Lung (tissue), 11 donors: ENCODE measurements at regions not wholly inside any gene's neighbourhood (a gene's known extent, or its start where the extent isn't known, plus 50 kb on each side); places are given as distances from the start of the nearest gene placed in this dataset.

Source experiments
- ATAC-seq: fragments of 200-7000 bp; cut with Tn5 transposase; one replicate; pipeline ENCODE4 v1.9.1; 2020; ENCODE audit warnings: moderate number of reproducible peaks; ENCODE audit not compliant: insufficient read depth, low FRiP score
- DNase-seq, 3 donors: peaks; one replicate each; pipeline ENCODE4 v3.0.0-alpha.2; 2013 to 2017
- H3K27ac ChIP-seq, 2 donors: one replicate each; pipeline ENCODE4 v1.5.1; 2013; ENCODE audit warnings: mild to moderate bottlenecking in 2 of 2, moderate library complexity in 2 of 2, control low read depth in 1 of 2, inconsistent platforms in 1 of 2, low read depth in 1 of 2, low read length in 1 of 2
- H3K27me3 ChIP-seq, 3 donors: one replicate each; pipeline ENCODE4 v1.5.1; 2013; ENCODE audit warnings: low read length in 2 of 3; ENCODE audit not compliant: control insufficient read depth in 3 of 3, insufficient read depth in 3 of 3
- H3K36me3 ChIP-seq, 4 donors: one replicate each; pipeline ENCODE4 v1.5.1; 2013; ENCODE audit warnings: low read length in 4 of 4, mild to moderate bottlenecking in 1 of 4, moderate library complexity in 1 of 4; ENCODE audit not compliant: control insufficient read depth in 4 of 4, insufficient read depth in 4 of 4
- H3K4me1 ChIP-seq, 5 donors: one replicate each; pipeline ENCODE4 v1.5.1; 2013; ENCODE audit warnings: low read length in 5 of 5, mild to moderate bottlenecking in 2 of 5, moderate library complexity in 1 of 5; ENCODE audit not compliant: control insufficient read depth in 5 of 5, insufficient read depth in 5 of 5
- H3K4me3 ChIP-seq: one replicate; pipeline ENCODE4 v1.5.1; 2013; ENCODE audit warnings: mild to moderate bottlenecking, control low read depth, moderate library complexity
- H3K9ac ChIP-seq, 2 donors: one replicate each; pipeline ENCODE4 v1.5.1; 2013; ENCODE audit warnings: low read length in 2 of 2, control low read depth in 1 of 2; ENCODE audit not compliant: insufficient read depth in 1 of 2
- H3K9me3 ChIP-seq, 4 donors: one replicate each; pipeline ENCODE4 v1.5.1; 2013; ENCODE audit warnings: low read length in 3 of 4, mild to moderate bottlenecking in 1 of 4, moderate library complexity in 1 of 4; ENCODE audit not compliant: control insufficient read depth in 4 of 4, insufficient read depth in 3 of 4
- WGBS, 2 donors: extraction: QIAGEN DNeasy Blood & Tissue Kit; methylation state at CpG; one replicate each; pipeline ENCODE4 v1.1.7; 2013; 5-methylcytosine and 5-hydroxymethylcytosine counted together
- TF ChIP-seq, protein P1 (sequence below): IDR thresholded peaks from 2 replicates; pipeline ENCODE4 v1.5.1; 2012; ENCODE audit warnings: mild to moderate bottlenecking; ENCODE audit errors: control extremely low read depth, extremely low read depth
- donor health status: control.
- donor health status: control.
- donor health status: Bipolar disorder and iron deficiency.
- donor health status: healthy.
- donor health status: DM: yes; HTN: yes; CAD: no.

DNA sequence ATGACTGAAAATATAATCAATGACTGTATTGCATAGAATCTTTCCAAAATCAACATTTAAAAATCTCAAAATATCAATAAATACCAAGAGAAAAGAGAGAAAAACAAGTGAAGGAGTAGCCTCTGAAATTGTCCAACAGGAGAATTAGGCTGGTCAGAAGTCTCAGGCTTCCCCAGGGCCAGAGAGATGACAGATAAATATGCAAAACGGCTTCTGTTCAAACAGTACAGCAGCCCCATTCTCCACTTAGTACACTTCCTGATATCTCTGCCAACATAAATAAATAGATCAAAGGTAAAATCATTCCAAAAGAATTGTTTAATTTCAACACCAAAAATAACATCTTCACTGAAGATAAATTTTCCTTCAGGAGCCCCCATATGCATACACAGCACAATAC is 204.7 kb upstream of the GABRA2 start:
- TF ChIP-seq, protein P1, sequence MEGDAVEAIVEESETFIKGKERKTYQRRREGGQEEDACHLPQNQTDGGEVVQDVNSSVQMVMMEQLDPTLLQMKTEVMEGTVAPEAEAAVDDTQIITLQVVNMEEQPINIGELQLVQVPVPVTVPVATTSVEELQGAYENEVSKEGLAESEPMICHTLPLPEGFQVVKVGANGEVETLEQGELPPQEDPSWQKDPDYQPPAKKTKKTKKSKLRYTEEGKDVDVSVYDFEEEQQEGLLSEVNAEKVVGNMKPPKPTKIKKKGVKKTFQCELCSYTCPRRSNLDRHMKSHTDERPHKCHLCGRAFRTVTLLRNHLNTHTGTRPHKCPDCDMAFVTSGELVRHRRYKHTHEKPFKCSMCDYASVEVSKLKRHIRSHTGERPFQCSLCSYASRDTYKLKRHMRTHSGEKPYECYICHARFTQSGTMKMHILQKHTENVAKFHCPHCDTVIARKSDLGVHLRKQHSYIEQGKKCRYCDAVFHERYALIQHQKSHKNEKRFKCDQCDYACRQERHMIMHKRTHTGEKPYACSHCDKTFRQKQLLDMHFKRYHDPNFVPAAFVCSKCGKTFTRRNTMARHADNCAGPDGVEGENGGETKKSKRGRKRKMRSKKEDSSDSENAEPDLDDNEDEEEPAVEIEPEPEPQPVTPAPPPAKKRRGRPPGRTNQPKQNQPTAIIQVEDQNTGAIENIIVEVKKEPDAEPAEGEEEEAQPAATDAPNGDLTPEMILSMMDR, result no peak
- no peak overlapping the region for H3K9ac ChIP-seq
- H3K4me3 ChIP-seq, result no peak overlapping the region
- no peaks in the 10 kb centered on the region for H3K36me3 ChIP-seq
- no peaks in the 10 kb centered on the region for H3K9me3 ChIP-seq
- DNase-seq, result no peak
- no peaks in the 10 kb centered on the region for H3K4me1 ChIP-seq
- no peak for ATAC-seq
- 40% methylated on average over 1 of the region's 1 CpG for WGBS, 2 donors
- H3K27ac ChIP-seq, result no peak overlapping the region
- no peaks in the 10 kb centered on the region for H3K27me3 ChIP-seq

DNA sequence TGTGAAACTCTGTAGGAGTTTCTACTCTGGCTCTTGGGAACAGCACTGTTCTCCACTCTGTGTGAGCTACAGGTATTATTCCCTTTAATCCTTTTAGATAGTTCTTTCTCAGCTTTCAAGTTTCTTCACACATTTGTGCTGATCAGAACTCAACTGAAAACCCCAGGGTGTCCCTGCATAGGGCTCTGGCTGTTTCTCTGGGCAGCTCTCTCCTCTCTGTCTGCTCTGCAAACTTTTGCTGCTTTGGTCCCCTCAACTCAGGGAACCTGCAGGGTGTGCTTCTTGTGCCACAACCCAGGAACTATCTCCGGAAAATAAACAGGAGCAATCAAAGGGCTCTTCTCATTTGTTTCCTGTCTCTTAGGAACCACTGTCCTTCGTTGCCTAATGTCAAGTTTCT is 196.6 kb upstream of the GABRA2 start:
- TF ChIP-seq, protein P1, result no peak
- Histone ChIP-seq H3K4me1 (no peaks in the 10 kb centered on the region), H3K27me3 (no peaks in the 10 kb centered on the region), H3K4me3 (no peak overlapping the region), H3K9ac (no peak overlapping the region), H3K36me3 (no peaks in the 10 kb centered on the region), H3K9me3 (no peaks in the 10 kb centered on the region), H3K27ac (no peak overlapping the region)
- no peak for DNase-seq
- no peak for ATAC-seq
- WGBS, 2 donors, result 8 to 12% methylated on average over 2 of the region's 2 CpGs

DNA sequence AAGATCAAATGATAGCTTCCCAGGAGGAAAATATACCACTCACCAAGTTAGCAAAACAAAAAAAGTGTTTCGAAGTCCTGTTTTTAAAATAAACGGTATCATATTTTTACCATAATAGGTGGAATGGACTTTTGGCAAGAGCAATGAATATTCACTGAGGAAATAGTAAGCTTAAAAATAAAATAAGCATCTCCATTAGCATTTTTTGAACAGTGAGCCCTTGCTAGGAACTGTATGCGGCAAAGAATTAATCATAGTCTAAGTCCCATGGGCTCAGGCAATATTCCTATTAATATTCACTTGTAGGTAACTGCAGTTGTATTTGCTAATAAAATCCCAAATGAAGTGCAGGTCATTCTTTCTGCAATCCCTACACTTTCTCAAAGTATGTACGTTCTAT is 191.7 kb upstream of the GABRA2 start:
- no peaks in the 10 kb centered on the region for H3K4me1 ChIP-seq
- WGBS, 2 donors, result 88 to 89% methylated on average over 4 of the region's 4 CpGs
- ATAC-seq (no peak), DNase-seq (no peak)
- H3K27me3 ChIP-seq, result no peaks in the 10 kb centered on the region
- no peaks in the 10 kb centered on the region for H3K36me3 ChIP-seq
- no peaks in the 10 kb centered on the region for H3K9me3 ChIP-seq
- H3K27ac ChIP-seq, result no peak overlapping the region
- H3K9ac ChIP-seq, result no peak overlapping the region
- TF ChIP-seq, protein P1, result no peak
- no peak overlapping the region for H3K4me3 ChIP-seq

DNA sequence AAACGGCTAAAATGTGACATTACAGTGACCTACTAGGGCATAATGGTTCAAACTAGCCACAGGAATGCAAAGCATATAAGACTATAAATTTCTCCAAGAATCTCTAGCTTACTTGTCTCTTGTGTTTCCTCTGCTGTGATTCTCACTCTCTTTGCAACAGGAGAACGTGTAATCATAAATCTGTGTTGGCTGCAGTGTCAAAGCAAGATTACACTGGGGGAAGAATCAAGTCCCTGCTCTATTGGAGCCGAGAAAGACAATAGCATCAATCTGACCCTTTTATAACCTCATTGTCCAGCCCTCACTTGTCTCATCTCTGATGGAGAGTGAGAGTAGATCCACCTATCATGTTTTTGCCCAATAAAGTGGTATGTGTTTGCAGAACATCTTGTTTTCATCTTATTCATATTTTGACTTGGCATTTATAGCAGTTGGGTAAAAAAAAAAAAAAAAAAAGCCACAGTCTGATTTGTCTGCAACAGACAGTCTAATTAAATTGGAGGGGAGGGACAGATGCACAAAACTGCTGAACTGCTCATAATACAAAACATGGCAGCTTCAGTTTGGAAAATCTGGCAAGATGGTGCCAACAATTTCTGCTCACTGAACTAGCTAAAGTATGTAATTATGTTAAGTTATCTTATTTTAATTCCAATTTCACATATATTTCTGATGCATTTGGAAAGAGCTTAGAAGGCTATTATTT is 165.0 kb upstream of the GABRA2 start:
- Histone ChIP-seq H3K9ac (no peak overlapping the region), H3K27me3 (no peaks in the 10 kb centered on the region), H3K9me3 (no peaks in the 10 kb centered on the region), H3K4me3 (no peak overlapping the region), H3K27ac (no peak overlapping the region), H3K4me1 (no peaks in the 10 kb centered on the region), H3K36me3 (no peaks in the 10 kb centered on the region)
- no peak for ATAC-seq
- TF ChIP-seq, protein P1, result no peak
- WGBS, 2 donors, result 41 to 42% methylated on average over 3 of the region's 3 CpGs
- no peak for DNase-seq
